ENCODE measurements at regions not wholly inside any gene's neighbourhood (a gene's known extent, or its start where the extent isn't known, plus 50 kb on each side); places are given as distances from the start of the nearest gene placed in this dataset.

GRCh38 chr1:115215703-115216521 is 122.1 kb downstream of the NGF start:
- H4K8ac ChIP-seq (replicated peaks; ENCODE audit: insufficient read length, low read depth, low read length) = no peak overlapping the region
- H2BK20ac ChIP-seq (ENCODE audit: low read depth, low read length, poor library complexity, severe bottlenecking) = no peak overlapping the region
- no peak overlapping the region for H3K56ac ChIP-seq (ENCODE audit: insufficient read length, low read depth, low read length)
- H3K27me3 ChIP-seq (ENCODE audit: insufficient read depth, low read length) = no peaks in the 10 kb centered on the region
- no peak overlapping the region for H2AK5ac ChIP-seq (ENCODE audit: insufficient read length, low read length)
- H3K9ac ChIP-seq (ENCODE audit: extremely low read depth, insufficient read length, low read length) = no peak overlapping the region
- Mint-ChIP-seq H3K27me3 (ENCODE audit: low read depth) (no peaks in the 10 kb centered on the region), H3K4me1 (peaks cover 16 to 21% of the 10 kb centered on the region in 2 experiments), H3K4me3 (no peak overlapping the region), H3K36me3 (ENCODE audit: insufficient read depth in 1 of 3, low read depth in 3 of 3) (no peaks in the 10 kb centered on the region), H3K9me3 (no peaks in the 10 kb centered on the region), H3K27ac (no peak overlapping the region; a peak in 2 of 7 replicates)
- no peak for DNase-seq
- no peak overlapping the region for H2BK120ac ChIP-seq (ENCODE audit: low read depth, low read length, poor library complexity, severe bottlenecking)
- H3T11ph ChIP-seq (ENCODE audit: low read length) = no peak overlapping the region
- H3K79me1 ChIP-seq (ENCODE audit: insufficient read depth, low read depth, low read length, poor library complexity, severe bottlenecking) = no peaks in the 10 kb centered on the region
- no peaks in the 10 kb centered on the region for H4K20me1 ChIP-seq (ENCODE audit: control insufficient read depth, insufficient read depth, insufficient read length)
- H4K91ac ChIP-seq (ENCODE audit: insufficient read length, low read depth, low read length) = no peak overlapping the region
- H3K18ac ChIP-seq (ENCODE audit: insufficient read length, low read depth, low read length) = no peak overlapping the region
- no peak overlapping the region for H2AFZ ChIP-seq (ENCODE audit: low read length)
- no peak overlapping the region for H3K4me2 ChIP-seq (ENCODE audit: insufficient read depth, insufficient read length, low read length)
- no peaks in the 10 kb centered on the region for H3K9me3 ChIP-seq (ENCODE audit: control insufficient read depth, low read depth, low read length)
- H4K5ac ChIP-seq (ENCODE audit: insufficient read length, low read depth, low read length) = no peak overlapping the region
- WGBS (ENCODE audit: extremely low coverage, insufficient read length, low lambda C conversion rate) = no CpG with 5 or more reads among the region's 4 CpGs
- H2BK12ac ChIP-seq (ENCODE audit: insufficient read length, low read depth, low read length) = no peak overlapping the region
- H3K4ac ChIP-seq (ENCODE audit: low read depth, low read length) = no peak overlapping the region
- TF ChIP-seq CTCF (conservative IDR thresholded peaks at IDR 0.05) = no peak
- H3K27ac ChIP-seq (ENCODE audit: insufficient read length, low read depth, low read length) = no peak overlapping the region
- no peak overlapping the region for H3K14ac ChIP-seq (ENCODE audit: insufficient read depth, low read length)
- no peaks in the 10 kb centered on the region for H3K23me2 ChIP-seq (ENCODE audit: insufficient read length, low read depth, low read length, poor library complexity, severe bottlenecking)
- no peak overlapping the region for H2BK15ac ChIP-seq (ENCODE audit: low read depth, low read length)
- H3K23ac ChIP-seq (ENCODE audit: insufficient read length, low read depth, low read length) = no peak overlapping the region
- H3K79me2 ChIP-seq (ENCODE audit: insufficient read depth, low read length) = no peaks in the 10 kb centered on the region
- H2BK5ac ChIP-seq (ENCODE audit: insufficient read length, low read length) = no peak overlapping the region
- H3K4me1 ChIP-seq (ENCODE audit: insufficient read depth, low read length) = peaks cover 9% of the 10 kb centered on the region; the same call in 1 of the 2 replicates
